NB4 (cell line): ENCODE measurements at regions not wholly inside any gene's neighbourhood (a gene's known extent, or its start where the extent isn't known, plus 50 kb on each side); places are given as distances from the start of the nearest gene placed in this dataset.

ENCODE experiments used
- POLR2A ChIP-seq: IDR thresholded peaks from 2 replicates; pipeline ENCODE4 v1.6.1; 2011; ENCODE audit warnings: mild to moderate bottlenecking; ENCODE audit not compliant: insufficient read length; ENCODE audit errors: extremely low read depth
- TF ChIP-seq, protein P1 (sequence below): IDR thresholded peaks from one replicate; pipeline ENCODE4 v1.5.1; 2012; ENCODE audit warnings: low read depth, low read length

DNA sequence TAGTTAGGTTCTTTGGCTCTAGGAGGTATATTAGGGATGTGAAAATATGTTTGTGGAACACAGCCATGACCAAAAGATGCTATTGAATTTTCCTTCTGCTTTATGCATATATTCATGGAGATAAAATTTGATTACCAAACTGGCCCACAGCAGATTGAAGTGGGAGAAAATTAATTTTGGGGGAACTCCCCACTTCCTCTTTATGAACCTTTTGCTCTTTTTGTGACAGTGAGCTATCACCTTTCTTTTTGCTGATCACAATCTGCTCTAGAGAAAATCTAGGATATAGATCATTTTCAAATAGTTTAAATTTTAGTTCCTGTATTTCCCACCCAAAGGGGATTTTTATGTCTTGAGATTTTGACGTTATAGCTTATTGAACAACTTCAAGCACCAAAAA, 313.0 kb downstream of the GABRB2 start:
- no peak for TF ChIP-seq POLR2A
- TF ChIP-seq, protein P1, sequence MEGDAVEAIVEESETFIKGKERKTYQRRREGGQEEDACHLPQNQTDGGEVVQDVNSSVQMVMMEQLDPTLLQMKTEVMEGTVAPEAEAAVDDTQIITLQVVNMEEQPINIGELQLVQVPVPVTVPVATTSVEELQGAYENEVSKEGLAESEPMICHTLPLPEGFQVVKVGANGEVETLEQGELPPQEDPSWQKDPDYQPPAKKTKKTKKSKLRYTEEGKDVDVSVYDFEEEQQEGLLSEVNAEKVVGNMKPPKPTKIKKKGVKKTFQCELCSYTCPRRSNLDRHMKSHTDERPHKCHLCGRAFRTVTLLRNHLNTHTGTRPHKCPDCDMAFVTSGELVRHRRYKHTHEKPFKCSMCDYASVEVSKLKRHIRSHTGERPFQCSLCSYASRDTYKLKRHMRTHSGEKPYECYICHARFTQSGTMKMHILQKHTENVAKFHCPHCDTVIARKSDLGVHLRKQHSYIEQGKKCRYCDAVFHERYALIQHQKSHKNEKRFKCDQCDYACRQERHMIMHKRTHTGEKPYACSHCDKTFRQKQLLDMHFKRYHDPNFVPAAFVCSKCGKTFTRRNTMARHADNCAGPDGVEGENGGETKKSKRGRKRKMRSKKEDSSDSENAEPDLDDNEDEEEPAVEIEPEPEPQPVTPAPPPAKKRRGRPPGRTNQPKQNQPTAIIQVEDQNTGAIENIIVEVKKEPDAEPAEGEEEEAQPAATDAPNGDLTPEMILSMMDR, result no peak
